HK-2 (cell line): ENCODE measurements at regions not wholly inside any gene's neighbourhood (a gene's known extent, or its start where the extent isn't known, plus 50 kb on each side); places are given as distances from the start of the nearest gene placed in this dataset.
"Not testable (repeated sequence)": the region's sequence is repeated elsewhere in the genome, so short reads cannot be mapped to it uniquely, and the experiment has no call there.

Experiments used
- DNase-seq: peaks from one replicate; pipeline ENCODE4 v3.0.0-alpha.2; 2018; ENCODE audit not compliant: unreplicated experiment

DNA sequence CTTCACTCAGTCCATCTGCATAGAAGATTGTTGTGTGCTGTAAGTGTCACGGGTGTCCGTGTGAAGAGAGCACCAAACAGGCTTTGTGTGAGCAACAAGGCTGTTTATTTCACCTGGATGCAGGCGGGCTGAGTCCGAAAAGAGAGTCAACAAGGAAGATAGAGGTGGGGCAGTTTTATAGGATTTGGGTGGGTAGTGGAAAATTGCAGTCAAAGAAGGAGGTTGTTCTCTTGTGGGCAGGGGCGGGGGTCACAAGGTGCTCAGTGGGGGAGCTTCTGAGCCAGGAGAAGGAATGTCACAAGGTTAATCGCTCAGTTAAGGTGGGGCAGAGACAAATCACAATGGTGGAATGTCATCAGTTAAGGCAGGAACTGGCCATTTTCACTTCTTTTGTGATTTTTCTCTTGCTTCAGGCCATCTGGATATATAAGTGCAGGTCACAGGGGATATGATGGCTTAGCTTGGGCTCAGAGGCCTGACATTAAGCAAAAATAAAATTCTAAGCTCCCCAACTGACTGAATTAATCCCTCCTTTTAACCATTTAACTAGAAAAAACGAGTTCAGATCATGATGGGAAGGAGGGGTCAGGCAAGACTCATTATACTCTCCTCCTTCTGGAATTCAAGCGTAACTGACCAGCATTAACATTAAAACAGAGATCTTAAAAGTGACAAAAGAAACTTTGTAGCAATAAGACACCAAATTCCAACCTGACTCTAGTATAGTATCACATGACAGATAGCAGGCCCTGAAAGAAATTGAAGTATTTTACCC, 200.5 kb upstream of the DIPK2B start:
- not testable (repeated sequence) for DNase-seq

DNA sequence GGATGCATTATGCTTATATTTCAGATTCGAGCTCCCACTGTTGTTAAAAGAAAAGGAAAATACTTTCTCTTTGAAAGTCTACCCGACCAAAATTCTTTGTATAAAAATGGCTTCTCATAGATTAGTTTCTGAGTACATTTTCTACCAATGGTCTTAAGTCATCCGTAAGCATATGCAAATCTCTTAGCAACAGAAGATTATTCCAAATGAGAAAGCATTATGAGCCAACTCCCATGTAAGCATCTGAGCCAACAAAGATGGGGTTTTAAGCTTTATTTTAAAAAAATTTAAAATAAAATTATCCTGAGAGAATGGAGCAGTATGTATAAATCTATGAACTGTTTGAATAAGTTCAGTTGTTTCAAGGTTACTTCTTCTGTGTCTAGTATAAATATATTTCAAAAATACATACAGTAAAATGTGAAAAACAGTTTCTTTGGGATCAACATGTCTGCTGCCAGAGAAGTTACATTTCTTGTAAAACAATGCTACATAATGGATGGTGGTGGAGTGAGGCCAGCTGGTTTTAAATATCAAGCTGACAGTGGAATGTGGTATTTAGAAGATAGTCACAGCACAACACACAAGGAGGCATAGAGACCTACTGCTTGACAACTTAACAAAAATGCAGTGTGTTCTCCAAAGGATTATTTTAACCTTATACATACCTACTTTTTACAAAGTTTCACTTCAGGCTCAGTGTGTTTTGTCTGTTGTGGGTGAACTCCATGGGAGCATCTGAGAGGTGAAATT, 199.5 kb upstream of the DIPK2B start:
- no peak for DNase-seq

DNA sequence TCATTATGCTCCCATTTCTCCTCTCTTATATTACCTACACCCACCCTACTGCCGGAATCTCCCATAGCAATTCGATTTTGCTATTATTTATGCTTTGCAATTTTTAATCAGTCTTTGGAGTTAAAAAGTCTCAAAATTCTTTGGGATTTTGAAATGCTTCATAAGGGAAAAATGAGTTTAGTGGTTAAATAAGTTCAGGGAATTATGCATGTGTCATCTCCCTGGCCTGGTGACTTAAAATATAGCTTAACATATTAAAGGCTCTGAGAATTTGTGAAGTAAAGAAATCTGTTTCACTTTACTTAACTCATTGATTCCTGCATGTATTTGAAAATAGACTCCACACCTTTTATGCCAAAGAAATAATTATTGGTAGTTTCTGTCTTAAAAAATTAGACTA, 185.1 kb upstream of the DIPK2B start:
- DNase-seq, result no peak

DNA sequence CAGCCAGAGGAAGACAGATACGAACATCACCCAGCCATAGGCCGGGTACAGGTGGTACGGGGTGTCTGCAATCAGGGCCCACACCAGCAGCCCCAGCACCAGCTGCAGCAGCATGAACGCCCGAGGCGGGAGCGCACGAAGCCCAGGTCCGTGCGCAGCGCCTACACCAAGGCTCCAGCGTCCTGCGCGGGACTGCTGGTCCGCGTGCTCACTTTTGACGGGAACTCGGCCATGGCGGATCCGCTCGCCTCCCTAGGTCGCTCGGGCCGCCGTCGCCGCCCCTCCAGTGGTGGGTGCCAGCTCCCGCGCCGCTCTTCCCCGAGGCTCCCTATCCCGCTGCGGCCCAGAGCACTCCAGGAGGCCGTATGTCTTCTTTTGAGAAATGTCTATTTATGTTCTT, 181.2 kb upstream of the DIPK2B start:
- no peak for DNase-seq

DNA sequence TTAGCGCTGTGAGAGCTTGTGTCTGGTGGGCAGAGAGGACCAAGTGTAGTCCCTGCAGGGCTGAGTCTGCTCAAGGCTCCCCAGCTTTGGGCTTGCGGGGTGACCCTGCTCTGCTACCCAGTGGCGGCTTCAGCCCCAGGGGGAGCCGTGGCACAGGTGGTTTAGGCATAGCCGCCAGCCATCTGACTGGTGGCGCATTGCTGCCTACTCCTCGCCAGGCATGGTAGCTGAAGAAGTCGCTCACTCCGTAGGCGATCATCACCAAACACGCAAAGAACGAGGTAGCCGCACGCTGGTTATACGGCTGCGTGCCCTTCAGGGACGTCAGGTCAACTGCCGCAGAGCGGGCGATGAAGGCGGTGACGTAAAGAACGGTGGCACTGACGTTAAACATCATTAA, 180.7 kb upstream of the DIPK2B start:
- DNase-seq, result no peak

DNA sequence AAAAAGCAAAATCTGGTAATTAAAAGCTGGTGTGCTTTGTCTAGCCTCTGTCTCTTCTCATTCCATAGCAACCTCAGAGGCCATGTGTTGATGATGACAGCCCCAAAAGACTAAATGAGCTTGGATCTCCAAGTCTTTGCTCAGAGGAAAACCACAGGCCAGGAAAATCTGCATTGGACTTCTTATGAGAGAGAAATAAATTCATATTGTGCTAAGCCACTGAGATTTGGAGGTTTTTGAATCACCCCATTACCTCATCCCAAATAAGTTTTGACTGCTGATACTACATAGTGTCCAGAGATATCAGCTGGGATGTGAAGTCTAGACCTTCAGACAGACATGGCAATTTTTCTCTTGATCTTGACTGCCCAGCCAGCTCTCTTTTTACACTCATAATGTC, 178.6 kb upstream of the DIPK2B start:
- DNase-seq, result no peak

DNA sequence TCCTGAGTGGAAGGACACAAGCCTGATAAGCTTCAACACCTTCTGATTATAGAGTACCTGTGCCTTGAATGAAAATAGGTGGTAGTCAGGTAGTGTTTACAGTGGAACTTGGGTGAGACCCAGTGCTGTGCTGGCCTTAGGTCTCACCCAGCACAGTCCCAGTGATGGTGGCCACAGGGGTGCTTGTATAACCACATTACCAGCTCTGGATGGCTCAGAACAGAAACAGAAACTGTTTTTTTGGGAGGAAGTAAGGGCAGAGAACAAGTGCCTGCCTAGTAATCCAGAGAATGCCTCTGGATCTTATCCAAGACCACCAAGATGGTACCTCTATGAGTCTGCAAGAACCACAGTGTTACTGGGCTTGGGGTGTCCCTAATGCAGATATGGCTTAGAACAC, 171.5 kb upstream of the DIPK2B start:
- no peak for DNase-seq

DNA sequence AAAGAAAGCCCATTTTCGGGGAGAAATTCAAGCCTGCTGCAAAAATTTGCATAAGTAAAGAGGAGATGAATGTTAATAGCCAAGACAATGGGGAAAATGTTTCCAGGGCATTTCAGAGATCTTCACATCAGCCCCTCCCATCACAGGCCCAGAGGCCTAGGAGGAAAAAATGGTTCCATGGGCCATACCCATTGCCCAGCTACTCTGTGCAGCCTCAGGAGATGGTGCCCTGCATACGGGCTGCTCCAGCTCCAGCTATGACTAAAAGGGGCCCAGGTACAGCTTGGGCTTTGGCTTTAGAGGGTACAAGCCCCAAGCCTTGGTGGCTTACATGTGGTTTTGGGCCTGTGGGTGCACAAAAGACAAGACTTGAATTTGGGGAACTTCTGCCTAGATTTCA, 168.0 kb upstream of the DIPK2B start:
- DNase-seq, result no peak

DNA sequence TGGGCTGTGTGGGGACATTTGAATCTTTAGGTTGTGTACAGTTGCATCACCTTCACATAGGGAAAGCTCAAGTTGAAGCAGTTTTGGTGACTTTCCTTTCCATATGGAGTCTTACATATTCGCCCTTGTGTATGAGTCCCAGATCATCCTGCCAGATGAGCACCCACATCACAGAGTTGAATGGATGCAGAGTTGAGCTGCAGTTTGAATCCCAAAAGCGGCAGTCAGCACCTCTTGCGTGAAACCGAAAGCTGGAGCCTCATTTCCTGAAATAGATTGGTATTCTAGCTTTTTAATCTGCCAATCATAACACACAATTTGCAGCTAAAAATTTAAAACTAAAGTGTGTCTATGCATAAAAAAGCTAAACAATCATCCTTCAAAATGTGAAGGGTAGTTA, 162.9 kb upstream of the DIPK2B start:
- DNase-seq, result no peak

DNA sequence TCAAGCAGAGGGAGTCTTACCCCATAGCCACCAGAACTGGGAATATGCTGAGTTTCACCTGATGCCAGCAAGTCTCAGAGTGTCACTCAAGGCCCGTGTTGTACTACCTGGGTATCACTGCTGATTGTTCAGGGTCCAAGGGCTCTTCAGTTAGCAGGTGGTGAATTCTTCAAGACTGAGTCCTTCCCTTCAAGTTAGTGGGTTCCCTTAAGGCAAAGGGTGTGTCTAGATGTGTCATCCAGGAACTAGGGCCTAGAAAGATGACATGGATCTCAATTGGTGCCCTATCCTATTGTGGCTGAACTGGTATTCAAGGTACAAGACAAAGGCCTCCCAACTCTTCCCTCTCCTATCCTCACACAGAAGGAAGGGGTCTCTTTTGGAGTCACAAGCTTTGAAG, 159.9 kb upstream of the DIPK2B start:
- no peak for DNase-seq

DNA sequence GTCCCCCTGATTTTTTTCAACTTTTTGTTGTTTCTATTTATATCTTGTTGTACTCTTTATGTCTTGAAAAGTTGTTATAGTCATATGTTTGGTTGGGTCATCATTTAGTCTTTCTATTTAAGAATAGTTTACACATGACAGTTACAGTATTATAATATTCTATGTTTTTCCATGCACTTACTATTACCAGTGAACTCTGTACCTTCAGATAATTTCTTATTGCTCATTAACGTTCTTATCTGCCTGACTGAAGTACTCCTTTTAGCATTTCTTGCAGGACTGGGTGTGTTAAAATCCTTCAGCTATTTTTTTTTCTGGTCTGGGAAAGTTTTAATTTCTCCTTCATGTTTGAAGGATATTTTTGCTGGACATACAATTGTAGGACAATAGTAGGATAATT, 157.7 kb upstream of the DIPK2B start:
- no peak for DNase-seq

DNA sequence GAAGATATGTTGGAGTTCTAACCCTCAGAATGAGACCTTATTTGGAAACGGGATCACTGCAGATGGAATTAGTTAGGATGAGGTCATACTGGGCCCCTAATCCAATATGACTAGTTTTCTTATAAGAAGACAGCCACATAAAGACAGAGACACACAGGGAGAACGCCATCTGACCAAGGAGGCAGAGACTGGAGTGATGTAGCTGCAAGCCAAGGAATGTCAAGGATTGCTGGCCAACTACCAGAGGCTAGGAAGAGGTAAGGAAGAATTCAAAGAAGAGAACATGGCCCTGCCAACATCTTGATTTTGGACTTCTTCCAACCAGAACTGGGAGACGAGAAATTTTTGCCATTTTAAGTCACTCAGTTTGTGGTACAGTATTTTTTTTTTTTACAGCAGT, 152.8 kb upstream of the DIPK2B start:
- DNase-seq, result no peak

DNA sequence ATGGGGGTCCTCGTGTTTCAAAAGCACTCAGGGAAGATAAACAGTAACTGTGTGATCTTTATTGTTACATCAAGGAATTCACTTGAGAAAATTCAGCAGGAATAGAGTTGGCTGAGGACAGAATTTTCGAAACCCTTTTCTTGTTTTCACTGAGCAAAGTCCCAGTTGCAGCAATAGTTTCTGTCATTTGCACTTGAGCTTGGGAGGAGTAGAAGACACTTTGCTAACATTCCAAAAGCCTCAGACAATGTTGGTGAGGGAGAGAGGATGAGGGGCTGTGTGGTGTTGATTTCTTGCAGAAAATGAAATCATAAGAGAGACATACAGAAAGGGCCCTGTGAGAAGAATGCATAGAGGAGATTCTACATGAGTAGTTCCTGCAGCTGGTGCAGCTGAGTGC, 151.9 kb upstream of the DIPK2B start:
- no peak for DNase-seq

DNA sequence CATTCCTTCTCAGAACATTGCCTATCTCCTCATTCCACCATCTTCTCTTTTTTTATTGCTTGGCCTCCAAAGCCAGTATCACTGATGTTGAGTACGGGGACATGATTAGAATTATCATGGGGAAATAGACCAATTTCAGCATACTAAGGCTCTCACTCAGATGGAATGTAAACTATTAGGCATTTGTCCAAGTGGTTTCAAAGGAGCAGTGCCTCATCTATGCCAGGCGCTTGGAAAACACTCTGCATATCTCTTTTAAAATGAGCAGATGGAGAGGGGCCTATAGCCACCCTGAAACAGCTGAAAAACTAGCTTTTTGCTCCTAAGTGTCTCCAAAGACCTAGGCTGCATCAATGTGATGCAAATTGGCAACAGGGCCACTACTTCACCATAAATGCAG, 150.8 kb upstream of the DIPK2B start:
- DNase-seq, result no peak

DNA sequence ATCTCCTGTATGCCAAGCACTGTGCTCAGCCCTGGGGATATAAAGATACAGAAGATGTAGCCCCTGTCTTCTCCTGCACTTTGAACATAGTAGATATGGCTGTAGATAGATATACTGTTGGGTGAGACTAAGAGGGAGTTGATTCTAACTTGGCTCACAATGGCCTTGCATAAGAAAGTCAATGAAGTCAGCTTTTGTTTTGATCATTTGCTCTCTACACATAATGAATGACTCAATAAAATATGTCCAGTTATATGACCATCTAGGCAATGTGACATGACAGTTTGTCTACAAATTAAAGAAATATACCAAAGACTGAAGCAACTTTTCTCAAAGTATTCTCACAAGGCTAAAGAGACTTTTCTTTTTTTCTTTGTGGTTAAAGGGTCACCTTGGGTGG, 147.6 kb upstream of the DIPK2B start:
- DNase-seq, result no peak

DNA sequence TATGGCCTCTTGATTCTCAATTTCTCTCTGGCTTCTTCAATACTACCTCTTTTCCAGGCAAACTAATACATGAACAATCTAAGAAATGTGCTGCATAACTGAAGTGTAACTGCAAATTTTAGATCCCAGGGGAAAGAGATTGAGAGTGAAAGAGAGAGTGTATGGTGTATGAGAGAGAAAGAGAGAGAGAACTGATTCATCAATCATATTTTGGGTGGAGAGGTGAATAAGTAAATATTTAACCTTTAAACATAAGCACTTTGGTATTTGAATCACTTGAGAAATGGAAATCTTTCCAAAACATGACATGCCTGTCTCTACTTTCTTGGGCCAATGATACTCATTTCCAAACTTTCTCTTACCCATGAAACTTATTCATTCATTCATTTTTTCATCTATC, 147.2 kb upstream of the DIPK2B start:
- no peak for DNase-seq

DNA sequence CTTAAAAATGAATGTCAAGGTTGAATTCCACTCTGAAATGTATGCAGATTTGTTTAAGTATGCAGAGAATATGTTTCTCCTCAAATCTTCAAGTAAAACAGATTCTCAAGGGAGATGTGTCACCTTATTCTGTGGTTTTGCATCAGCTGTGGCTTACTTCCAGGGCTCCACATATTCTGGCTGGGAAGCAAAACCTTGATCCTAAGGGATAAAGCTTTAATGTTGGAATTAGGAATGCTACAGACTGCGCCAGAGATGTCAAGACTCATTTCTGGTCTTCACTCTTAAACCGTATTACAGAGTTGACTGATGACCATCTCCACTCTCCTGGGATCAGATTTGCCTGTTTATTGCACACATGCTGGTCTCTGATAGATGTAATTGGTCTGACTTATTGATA, 143.9 kb upstream of the DIPK2B start:
- DNase-seq, result no peak

DNA sequence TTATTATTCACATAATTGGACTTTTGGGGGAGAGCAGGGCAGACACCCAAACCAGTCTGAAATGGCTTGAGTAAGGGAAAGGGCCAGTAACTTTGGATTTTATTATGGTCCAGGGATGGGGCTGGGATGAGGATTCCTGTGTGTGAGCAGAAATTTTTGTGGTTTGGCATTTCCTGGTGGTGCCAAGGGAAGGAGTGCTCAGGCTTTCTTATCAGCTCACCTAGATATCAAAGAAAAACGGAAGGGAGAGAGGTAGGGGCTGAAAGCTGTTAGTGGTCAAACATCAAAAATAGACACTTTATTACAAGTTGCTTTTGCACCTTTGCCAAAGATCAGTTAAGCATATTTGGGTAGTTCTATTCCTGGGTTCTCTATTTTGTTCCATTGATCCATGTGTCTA, 128.5 kb upstream of the DIPK2B start:
- no peak for DNase-seq

DNA sequence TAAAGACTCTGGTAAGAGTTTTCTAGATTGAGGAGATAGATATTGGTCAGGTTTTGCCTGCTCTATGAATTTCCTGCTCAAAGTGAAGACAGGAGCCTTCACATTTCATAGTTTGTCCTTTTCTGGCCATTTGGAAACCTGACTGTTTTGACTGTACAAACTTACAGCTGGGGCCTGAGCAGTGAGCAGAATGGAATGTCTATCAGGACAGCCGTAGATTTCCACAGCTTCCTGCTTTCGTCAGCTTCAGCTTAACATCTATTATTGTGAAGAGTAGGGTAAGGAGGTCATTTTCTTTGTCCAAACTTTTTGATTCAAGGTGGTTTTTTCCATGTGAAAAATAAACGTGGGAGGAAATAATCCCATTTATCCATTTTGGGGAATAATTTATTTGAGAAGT, 124.3 kb upstream of the DIPK2B start:
- DNase-seq, result no peak

DNA sequence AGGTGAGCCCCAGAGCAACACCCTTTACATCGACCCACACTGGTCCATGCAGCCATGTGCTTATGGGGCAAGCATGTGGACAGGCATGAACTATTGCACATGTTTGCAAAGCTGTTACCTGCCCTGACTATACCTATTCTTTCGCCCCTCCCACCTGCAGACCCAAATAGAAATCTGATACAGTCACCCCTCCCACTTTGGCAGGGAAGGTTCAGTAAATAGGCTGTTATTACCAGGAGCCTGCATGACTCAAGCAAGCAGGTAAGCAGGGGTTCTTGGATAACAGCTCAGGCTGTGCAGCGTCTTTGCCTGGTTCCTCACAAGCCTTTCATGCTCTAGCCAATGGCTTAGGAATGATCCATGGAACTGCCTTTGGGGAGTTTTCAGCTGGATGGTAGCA, 122.7 kb upstream of the DIPK2B start:
- no peak for DNase-seq

DNA sequence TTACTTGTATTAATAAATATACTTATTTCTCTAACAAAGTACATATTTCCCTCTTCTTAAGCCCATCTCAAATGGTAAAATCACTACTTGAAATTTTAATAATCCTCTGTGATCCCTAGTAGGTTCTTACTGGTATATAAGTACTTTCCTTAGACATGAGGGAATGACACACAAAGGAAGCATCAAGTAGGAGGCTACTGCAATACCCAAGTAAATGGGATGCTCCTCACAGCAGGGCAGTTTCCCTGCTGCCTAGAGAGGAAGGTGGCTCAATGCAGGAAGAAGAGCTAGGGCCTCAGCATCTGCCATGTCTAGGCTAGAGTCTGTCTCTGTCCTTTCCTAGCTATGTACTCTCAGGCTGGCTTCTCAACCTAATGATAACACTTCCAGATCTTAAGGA, 122.1 kb upstream of the DIPK2B start:
- DNase-seq, result peak; percentile 1

DNA sequence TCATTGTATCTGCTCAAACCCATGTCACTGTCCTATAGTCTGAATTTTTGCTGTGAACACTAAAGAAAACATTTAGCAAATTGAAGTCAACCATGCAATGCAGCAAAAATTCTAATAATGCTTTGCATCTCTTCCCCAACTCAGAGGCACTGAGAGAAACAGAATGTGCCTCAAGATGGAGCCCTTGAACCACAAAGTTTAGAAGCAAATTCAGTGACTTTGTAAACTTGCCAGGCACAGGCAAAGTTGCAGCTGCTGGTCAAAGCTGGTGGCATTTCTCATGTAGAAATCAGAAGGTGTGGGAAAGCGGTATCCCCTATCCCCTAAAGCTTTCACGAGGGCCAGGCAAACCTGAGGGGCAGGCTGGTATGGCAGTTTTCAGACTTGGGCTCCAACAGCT, 121.7 kb upstream of the DIPK2B start:
- peak; percentile 40 for DNase-seq

DNA sequence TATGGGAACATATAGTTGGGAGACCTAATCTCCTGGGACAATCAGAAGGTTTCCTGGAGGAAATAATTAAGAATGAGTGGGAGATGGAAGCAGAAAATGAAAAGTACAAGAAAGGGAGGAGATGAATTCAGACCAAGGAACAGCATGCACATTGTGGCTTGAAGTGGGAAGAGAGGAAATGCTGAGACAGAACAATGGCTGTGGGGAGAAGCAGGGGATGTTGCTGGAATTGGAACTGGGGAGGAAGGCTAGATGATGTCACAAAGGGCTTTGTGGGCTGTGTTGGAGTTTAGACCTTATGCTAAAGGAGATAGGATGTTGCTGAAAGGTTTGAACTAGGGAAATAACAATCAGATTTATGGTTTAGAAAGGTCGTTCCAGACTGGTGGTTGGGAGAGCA, 119.5 kb upstream of the DIPK2B start:
- DNase-seq, result no peak

DNA sequence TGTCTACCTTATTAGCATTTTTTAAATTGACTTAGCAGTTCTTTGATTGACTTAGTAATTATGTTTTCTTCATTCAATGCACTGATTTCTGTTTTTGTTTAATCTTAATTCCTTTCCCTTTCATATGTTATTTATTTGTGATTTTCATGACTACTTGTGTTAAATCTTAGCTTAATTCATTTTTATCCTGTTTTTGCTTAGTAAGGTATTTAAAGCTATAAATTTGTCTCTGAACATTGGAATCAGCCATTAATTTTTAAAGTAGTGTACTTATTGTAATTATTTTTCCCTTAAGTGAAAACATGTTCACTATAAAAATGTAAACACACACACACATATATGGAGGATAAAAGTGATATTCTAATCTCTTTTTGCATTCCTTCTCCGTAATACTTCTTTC, 109.1 kb upstream of the DIPK2B start:
- no peak for DNase-seq
